ENCODE measurements at regions not wholly inside any gene's neighbourhood (a gene's known extent, or its start where the extent isn't known, plus 50 kb on each side); places are given as distances from the start of the nearest gene placed in this dataset.

GRCh38 chr2:20146401-20146800, 78.5 kb downstream of the SDC1 start:
- Histone ChIP-seq H3K9me3 (no peaks in the 10 kb centered on the region), H3K4me1 (no peaks in the 10 kb centered on the region), H3K4me3 (no peak overlapping the region), H3K27me3 (no peaks in the 10 kb centered on the region), H3K36me3 (no peaks in the 10 kb centered on the region), H3K9ac (ENCODE audit: low read depth in 2 of 2, low read length in 2 of 2) (no peak overlapping the region), H3K27ac (no peak overlapping the region)
- DNase-seq, result no peak
- TF ChIP-seq CTCF (IDR thresholded peaks at IDR 0.05), result no peak
- intact Hi-C loops (cut with DNase I), result no loop called here

- intact Hi-C loops (cut with DNase I), result no loop called here
- Histone ChIP-seq H3K9me3 (no peaks in the 10 kb centered on the region), H3K4me3 (no peak overlapping the region), H3K27me3 (no peaks in the 10 kb centered on the region), H3K9ac (ENCODE audit: low read depth in 2 of 2, low read length in 2 of 2) (peak overlapping the region; percentile 15 to 29), H3K27ac (no peak overlapping the region), H3K4me1 (no peaks in the 10 kb centered on the region), H3K36me3 (no peaks in the 10 kb centered on the region)
- DNase-seq, result peak; percentile 54
- TF ChIP-seq CTCF (IDR thresholded peaks at IDR 0.05), result no peak
Observed at GRCh38 chr2:20145497-20146193, 79.3 kb downstream of the SDC1 start.

- H3K36me3 ChIP-seq, result no peaks in the 10 kb centered on the region
- no peak for TF ChIP-seq CTCF (IDR thresholded peaks at IDR 0.05)
- no peak overlapping the region for H3K4me3 ChIP-seq
- H3K27me3 ChIP-seq, result no peaks in the 10 kb centered on the region
- intact Hi-C loops (cut with DNase I), result no loop called here
- H3K27ac ChIP-seq, result no peak overlapping the region
- no peaks in the 10 kb centered on the region for H3K4me1 ChIP-seq
- no peak for DNase-seq
- H3K9me3 ChIP-seq, result no peaks in the 10 kb centered on the region
- H3K9ac ChIP-seq (ENCODE audit: low read depth in 2 of 2, low read length in 2 of 2), result no peak overlapping the region
Observed at GRCh38 chr2:20144861-20145260, 80.1 kb downstream of the SDC1 start.

GRCh38 chr2:20144196-20144595, 80.7 kb downstream of the SDC1 start:
- no peak overlapping the region for H3K27ac ChIP-seq

GRCh38 chr2:20143263-20143662, 81.7 kb downstream of the SDC1 start:
- H3K9me3 ChIP-seq, result no peaks in the 10 kb centered on the region
- no peaks in the 10 kb centered on the region for H3K4me1 ChIP-seq
- no peak overlapping the region for H3K27ac ChIP-seq
- H3K9ac ChIP-seq (ENCODE audit: low read depth in 2 of 2, low read length in 2 of 2), result no peak overlapping the region
- DNase-seq, result no peak
- no peaks in the 10 kb centered on the region for H3K36me3 ChIP-seq
- H3K4me3 ChIP-seq, result no peak overlapping the region
- intact Hi-C loops (cut with DNase I), result no loop called here
- no peak for TF ChIP-seq CTCF (IDR thresholded peaks at IDR 0.05)
- no peaks in the 10 kb centered on the region for H3K27me3 ChIP-seq

More at GRCh38 chr2:20144196-20144595, 80.7 kb downstream of the SDC1 start:
- H3K9me3 ChIP-seq, result no peaks in the 10 kb centered on the region
- TF ChIP-seq CTCF (IDR thresholded peaks at IDR 0.05), result no peak
- no peak overlapping the region for H3K4me3 ChIP-seq
- H3K36me3 ChIP-seq, result no peaks in the 10 kb centered on the region
- no peaks in the 10 kb centered on the region for H3K4me1 ChIP-seq
- H3K27me3 ChIP-seq, result no peaks in the 10 kb centered on the region
- intact Hi-C loops (cut with DNase I), result no loop called here
- no peak for DNase-seq
- no peak overlapping the region for H3K9ac ChIP-seq (ENCODE audit: low read depth in 2 of 2, low read length in 2 of 2)
